ENCODE measurements at regions not wholly inside any gene's neighbourhood (a gene's known extent, or its start where the extent isn't known, plus 50 kb on each side); places are given as distances from the start of the nearest gene placed in this dataset.

DNA sequence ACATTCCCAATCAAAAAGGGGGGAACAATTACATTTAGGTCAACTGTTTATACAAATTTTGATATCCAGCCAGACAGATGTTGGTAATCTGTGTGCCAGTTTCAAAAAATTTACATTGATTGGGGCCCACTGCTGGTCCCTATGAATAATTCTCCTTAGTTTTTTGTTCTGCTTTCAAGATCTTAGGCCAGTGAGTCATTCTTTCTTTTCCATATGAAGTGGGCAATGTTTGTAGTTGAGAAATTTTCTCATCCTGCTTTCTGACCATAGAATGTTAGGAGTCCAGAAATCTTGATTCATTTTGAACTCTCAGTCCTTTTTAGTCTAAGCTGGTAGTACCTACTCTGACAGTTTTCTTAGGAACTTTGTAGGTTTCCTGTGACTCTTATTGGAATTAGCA lies 244.3 kb downstream of the DIO2 start:
- DNase-seq (ENCODE audit: low spot score) = no peak

DNA sequence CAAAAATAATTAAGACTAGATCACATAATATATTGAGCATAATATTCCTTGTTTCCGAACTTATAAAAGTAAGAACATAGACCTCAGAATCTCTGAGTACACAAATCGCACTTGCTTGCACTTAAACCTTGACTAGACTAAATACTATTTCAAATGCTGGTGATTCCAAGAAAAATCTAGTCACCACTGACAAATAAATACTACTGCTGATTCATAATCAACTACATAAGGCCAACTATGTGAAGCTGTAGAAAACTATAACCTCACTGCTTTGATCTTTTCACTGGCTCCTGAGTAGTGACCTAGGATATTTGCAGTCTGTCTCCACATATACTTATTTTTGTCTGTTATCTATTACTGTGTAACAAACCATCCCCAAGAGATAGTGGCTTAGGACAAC lies 245.4 kb downstream of the DIO2 start:
- no peak for DNase-seq (ENCODE audit: low spot score)

More for the DNA sequence above, 244.3 kb downstream of the DIO2 start:
- no peak for ATAC-seq

DNA sequence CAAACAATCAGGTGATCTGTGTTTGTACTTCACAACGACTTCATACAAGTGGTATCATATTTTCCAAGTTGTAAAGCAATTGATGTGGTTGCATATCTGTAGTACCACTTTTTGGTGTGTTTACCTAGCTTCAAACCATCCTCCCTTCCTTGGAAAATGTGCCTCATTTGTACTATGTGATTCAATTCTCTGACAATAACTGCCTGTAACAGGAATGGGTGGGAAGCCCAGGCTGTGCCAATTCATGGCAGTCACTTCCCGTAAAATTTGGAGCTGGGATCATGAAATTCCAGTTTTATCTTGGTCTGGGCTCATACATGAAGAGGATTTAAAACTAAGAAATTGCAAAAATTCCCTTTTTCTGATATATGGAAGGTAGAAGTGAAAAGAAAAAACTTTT lies 250.1 kb downstream of the DIO2 start:
- ATAC-seq = no peak
- DNase-seq (ENCODE audit: low spot score) = no peak

More for the DNA sequence above, 245.4 kb downstream of the DIO2 start:
- ATAC-seq = no peak

DNA sequence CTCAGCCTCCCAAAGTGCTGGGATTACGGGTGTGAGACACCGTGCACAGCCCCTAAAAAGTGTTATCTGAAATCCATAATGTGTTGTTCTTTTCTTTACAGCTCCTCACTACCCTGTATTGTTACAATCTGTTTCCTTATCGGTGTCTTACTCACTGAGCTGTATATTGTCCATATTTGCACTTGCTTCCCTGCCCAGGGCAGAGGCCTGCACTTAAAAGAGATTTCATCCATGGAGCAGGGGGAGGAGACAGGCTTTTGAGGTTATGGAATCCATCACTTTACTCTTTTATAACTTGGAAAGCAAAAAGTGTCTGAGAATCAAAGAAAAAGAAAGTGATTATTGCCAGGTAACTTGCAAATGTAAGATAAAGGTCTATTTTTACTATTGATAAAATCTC lies 251.0 kb downstream of the DIO2 start:
- no peak for DNase-seq (ENCODE audit: low spot score)
- no peak for ATAC-seq

DNA sequence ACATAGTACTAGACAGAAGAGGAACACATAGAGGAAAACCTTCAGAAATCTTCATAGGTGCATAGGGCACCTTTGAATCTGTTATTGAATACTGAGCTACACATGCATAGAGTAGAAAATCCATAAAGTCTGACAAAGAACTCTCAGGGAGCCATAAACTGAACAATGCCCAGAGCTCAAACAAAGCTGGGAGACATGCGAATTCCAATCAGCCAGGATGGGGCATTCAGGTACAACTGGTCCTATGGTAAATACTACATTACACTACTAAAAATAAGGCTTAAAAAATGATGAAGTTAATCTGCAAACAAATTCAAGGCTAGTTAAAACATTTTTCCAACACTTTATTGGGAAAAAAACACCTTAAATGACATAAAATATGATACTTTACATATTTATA lies 259.7 kb downstream of the DIO2 start:
- ATAC-seq (no peak), DNase-seq (ENCODE audit: low spot score) (no peak)

DNA sequence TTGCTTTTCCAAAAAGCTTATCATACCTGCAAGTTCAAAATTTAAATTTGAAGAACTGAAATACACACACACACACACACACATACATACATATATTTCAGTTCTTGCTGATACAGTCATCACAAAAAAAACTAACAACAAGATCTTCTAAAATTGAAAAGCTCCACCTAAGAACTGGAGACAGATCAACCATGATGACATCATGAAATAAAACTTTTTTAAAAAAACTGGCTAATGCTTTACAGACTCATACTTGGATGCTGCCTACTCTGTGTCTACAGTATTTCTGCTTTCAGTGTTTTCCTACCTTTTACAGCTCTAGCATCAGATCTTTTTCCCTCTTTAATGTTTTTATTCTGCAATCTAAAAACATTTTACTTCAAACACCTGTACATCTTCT lies 261.4 kb downstream of the DIO2 start:
- DNase-seq (ENCODE audit: low spot score) (no peak), ATAC-seq (no peak)

DNA sequence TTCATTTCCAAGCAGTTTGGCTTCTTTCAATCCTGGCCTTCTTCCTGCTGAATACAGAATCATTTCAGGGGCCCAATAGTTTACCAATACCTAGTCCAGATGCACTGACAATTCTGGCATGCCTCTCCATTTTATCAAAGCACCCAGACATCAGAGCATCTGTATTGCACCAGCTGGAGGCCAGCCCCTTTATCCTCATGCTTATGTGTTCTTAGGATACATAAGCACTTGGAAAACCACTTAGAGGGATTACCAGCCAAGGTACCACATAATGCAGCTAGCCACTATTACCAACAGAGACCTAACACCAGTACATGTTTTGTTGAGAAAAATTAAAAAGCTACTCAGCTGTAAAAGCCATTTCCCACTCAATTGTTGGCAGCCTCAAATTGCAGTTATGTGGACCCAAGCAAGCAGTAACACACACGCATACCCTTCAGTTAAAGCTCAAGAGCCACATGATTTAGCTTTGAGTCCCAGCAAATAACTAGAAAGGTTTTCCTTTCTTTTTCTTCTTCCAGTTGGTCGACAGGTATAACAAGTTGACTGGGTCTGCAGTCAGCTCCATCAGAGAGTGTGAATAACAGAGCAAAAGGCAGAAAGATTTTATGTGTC lies 263.8 kb downstream of the DIO2 start:
- no peak for DNase-seq (ENCODE audit: low spot score)
- ATAC-seq = no peak

DNA sequence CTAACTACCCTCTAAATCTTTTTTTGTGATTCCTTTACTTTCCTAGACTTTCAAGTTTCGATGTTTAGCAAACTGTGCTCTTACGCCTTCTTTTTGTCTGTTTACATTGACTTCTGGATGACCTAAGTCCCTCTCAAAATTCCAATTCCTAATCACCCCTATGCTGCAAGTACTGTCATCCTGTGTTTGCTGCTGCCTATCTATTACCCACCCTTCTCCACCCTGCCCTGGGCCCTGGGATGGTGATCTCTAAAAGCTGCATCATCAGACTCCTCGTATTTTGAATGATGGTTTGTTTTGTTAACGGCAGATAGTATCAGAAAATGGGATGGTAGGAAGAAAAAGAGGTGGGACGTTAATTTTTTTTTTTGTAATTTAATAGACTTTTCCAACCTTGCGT lies 272.1 kb downstream of the DIO2 start:
- DNase-seq (ENCODE audit: low spot score) = no peak
- no peak for ATAC-seq

DNA sequence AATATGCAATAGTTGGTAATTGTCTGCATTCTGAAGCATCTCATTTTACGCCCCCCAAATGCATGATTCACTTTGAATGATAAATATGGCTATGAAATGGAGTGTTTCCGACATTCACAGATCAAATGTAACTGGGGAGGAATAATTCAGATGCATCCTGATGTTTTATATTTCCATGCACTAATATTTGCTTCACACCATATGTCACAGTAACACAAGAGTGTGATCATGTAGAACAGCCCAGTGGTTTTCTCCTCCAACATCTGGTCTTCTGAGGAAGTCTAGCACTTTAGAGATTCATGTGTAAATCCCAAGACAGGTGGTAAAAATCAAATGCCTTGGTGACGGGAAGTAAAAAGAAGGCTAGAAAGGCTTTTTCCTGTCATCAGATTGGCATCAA lies 273.1 kb downstream of the DIO2 start:
- DNase-seq (ENCODE audit: low spot score) (no peak), ATAC-seq (no peak)

DNA sequence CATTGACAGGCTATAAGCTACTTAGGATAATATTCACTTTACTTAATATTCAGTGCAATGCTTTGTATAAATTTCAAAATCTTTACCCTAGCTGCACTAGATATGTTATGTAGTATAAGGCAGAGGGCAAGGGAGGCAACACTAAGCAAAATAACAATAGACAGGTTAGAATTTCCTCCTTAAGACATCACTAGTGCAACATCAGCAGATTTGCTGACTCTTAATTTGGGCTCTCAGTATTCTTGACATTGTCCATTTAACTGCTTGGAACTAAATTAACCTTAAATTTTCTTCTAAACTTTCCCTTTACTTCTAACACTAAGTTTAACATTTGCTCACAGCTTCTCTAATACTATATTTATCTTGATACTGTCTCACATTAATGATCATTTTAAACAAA lies 273.9 kb downstream of the DIO2 start:
- ATAC-seq (no peak), DNase-seq (ENCODE audit: low spot score) (no peak)

DNA sequence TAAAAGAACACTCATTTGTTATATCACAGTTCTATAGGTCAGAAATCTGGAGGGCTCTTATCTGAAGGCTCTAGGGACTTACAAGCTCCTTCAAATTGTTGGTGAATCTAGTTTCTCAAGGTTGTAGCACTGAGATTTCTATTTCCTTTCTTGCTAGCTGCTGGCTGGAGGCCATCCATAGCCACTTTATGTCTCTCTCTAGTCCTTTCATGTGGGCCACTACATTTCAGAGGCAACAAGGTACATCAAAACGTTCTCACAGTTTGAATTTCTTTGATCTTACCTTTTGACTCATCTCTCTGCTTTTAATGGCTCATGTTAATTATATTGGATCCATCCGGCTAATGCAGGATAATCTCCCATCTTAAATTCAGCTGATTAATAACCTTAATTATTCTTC lies 286.8 kb downstream of the DIO2 start:
- no peak for DNase-seq (ENCODE audit: low spot score)

DNA sequence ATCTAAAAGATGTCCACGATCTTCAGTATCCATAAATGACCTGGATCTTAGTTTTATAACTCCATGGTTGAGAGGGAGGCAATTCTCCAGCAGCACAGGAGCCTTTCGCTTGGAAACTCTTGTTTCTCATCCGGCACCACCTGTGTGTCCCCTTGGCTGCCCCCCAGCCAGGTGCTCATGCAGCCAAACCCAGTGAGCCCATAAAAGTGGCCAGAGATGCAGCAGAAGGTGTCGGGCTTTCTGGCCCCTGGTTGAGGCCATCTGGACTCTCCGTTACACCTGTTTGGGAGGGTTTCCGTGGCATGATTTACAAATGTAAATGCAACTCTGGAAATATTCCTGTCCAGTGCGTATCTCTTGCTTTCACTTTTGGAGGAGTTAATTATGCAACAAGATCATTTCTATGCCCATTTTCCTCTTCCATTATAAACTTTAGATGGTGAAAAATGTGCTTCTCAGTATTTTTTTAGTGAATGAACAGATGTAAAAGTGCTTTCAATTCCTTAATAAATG lies 291.1 kb downstream of the DIO2 start:
- ATAC-seq (no peak), DNase-seq (ENCODE audit: low spot score) (no peak)

More for the DNA sequence above, 286.8 kb downstream of the DIO2 start:
- ATAC-seq = no peak

Measured in left lobe of liver (tissue), 2 donors.